ENCODE measurements at regions not wholly inside any gene's neighbourhood (a gene's known extent, or its start where the extent isn't known, plus 50 kb on each side); places are given as distances from the start of the nearest gene placed in this dataset.

DNA sequence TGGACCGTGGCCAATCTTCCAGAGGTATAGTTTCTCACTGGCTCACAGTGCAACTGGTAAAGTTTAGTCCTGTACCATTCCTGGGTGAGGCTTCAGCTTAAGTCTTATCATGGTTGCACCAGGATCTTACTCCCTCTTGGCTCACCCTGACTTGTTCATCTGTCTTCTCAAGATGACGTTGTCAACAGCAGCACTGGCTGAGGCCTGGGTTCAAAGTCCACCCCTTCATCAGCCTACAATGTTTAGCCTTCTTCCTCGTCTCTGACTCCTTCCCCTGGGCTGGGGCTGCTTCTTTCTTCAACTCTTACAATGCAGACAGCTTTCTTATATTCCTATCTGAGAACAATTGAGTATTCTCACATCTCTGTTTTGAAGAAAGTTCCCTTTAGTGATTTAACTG is 311.1 kb upstream of the CLINT1 start:
- no peak for TF ChIP-seq POLR2A (IDR thresholded peaks at IDR 0.05)
- TF ChIP-seq, protein P1, sequence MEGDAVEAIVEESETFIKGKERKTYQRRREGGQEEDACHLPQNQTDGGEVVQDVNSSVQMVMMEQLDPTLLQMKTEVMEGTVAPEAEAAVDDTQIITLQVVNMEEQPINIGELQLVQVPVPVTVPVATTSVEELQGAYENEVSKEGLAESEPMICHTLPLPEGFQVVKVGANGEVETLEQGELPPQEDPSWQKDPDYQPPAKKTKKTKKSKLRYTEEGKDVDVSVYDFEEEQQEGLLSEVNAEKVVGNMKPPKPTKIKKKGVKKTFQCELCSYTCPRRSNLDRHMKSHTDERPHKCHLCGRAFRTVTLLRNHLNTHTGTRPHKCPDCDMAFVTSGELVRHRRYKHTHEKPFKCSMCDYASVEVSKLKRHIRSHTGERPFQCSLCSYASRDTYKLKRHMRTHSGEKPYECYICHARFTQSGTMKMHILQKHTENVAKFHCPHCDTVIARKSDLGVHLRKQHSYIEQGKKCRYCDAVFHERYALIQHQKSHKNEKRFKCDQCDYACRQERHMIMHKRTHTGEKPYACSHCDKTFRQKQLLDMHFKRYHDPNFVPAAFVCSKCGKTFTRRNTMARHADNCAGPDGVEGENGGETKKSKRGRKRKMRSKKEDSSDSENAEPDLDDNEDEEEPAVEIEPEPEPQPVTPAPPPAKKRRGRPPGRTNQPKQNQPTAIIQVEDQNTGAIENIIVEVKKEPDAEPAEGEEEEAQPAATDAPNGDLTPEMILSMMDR (IDR thresholded peaks at IDR 0.05), result no peak
